Upper lobe of left lung (tissue), 4 donors: ENCODE measurements at regions not wholly inside any gene's neighbourhood (a gene's known extent, or its start where the extent isn't known, plus 50 kb on each side); places are given as distances from the start of the nearest gene placed in this dataset.

ENCODE experiments used
- EP300 ChIP-seq, 4 donors: sonication (generic); formaldehyde crosslinking; IDR thresholded peaks; one replicate each; pipeline ENCODE4 v1.5.1; 2017; ENCODE audit warnings: antibody characterized with exemption in 4 of 4, control low read depth in 2 of 4
- POLR2A ChIP-seq, 4 donors: fragments of 450-650 bp; IDR thresholded peaks; one replicate each; pipeline ENCODE4 v1.5.1; 2016 to 2017; ENCODE audit warnings: antibody characterized with exemption in 4 of 4, mild to moderate bottlenecking in 2 of 4
- POLR2AphosphoS5 ChIP-seq, 2 donors: sonication (generic); formaldehyde crosslinking; IDR thresholded peaks; one replicate each; pipeline ENCODE4 v1.5.1; 2017; ENCODE audit warnings: antibody characterized with exemption in 2 of 2
- TF ChIP-seq, protein P1 (sequence below), 6 experiments: fragments of 450-650 bp in 4 of 6; fragments of 200-600 bp in 2 of 6; sonication (generic) in 2 of 6; IDR thresholded peaks; one replicate each; pipeline ENCODE4 v1.5.1; 2016 to 2019; ENCODE audit warnings: antibody characterized with exemption in 6 of 6

DNA sequence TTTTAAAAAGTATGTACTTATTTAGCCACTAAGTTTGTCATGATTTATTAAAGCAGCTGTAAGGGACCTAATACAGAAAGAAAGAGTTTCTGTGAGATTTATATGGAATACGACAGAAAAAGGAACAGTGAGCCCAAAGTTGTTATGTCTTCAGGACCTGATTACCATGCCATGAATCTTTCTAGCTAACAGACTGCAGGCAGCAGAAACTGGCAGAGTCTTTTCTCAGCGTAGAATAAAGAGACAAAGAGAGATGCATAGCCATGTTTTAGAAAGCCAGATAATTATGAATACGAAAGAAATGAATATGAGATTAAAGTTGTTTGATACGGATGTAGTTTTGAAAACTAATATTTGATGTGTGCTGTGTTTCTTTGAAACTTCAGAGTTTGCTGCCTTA lies 624.1 kb upstream of the ADGRB3 start:
- TF ChIP-seq, protein P1, sequence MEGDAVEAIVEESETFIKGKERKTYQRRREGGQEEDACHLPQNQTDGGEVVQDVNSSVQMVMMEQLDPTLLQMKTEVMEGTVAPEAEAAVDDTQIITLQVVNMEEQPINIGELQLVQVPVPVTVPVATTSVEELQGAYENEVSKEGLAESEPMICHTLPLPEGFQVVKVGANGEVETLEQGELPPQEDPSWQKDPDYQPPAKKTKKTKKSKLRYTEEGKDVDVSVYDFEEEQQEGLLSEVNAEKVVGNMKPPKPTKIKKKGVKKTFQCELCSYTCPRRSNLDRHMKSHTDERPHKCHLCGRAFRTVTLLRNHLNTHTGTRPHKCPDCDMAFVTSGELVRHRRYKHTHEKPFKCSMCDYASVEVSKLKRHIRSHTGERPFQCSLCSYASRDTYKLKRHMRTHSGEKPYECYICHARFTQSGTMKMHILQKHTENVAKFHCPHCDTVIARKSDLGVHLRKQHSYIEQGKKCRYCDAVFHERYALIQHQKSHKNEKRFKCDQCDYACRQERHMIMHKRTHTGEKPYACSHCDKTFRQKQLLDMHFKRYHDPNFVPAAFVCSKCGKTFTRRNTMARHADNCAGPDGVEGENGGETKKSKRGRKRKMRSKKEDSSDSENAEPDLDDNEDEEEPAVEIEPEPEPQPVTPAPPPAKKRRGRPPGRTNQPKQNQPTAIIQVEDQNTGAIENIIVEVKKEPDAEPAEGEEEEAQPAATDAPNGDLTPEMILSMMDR (IDR thresholded peaks at IDR 0.05) = no peak
- no peak for TF ChIP-seq POLR2AphosphoS5 (IDR thresholded peaks at IDR 0.05)
- TF ChIP-seq POLR2A (IDR thresholded peaks at IDR 0.05) = no peak
- no peak for TF ChIP-seq EP300 (IDR thresholded peaks at IDR 0.05)
